ENCODE measurements at regions not wholly inside any gene's neighbourhood (a gene's known extent, or its start where the extent isn't known, plus 50 kb on each side); places are given as distances from the start of the nearest gene placed in this dataset.

GRCh38 chr17:77281122-77281903 lies 140.5 kb downstream of the SEC14L1 start (continued):
- TF ChIP-seq ZNF776 (tag by site-specific recombination; IDR thresholded peaks at IDR 0.05; ENCODE audit: borderline replicate concordance) (no peak), ZNF175 (tag by site-specific recombination; IDR thresholded peaks at IDR 0.05) (no peak), ZNF623 (tag by site-specific recombination; IDR thresholded peaks at IDR 0.05) (no peak), ZNF777 (tag by site-specific recombination; IDR thresholded peaks at IDR 0.05; ENCODE audit: borderline replicate concordance) (0 out of 2 replicates have a peak, but pooled peaks have one; percentile 53), SETDB1 (IDR thresholded peaks at IDR 0.05; ENCODE audit: insufficient read length, low read length) (no peak), CTCF (tag by site-specific recombination; IDR thresholded peaks at IDR 0.05) (peak; percentile 36; the same call in 1 of the 2 replicates), ZNF311 (tag by site-specific recombination; IDR thresholded peaks at IDR 0.05; ENCODE audit: borderline replicate concordance) (no peak), REST (tag by site-specific recombination; IDR thresholded peaks at IDR 0.05) (no peak), ZNF148 (tag by site-specific recombination; IDR thresholded peaks at IDR 0.05; ENCODE audit: borderline replicate concordance) (no peak), ZIC2 (tag by site-specific recombination; IDR thresholded peaks at IDR 0.05) (peak; percentile 88), ZNF677 (tag by site-specific recombination; IDR thresholded peaks at IDR 0.05) (no peak), ZNF48 (tag by site-specific recombination; IDR thresholded peaks at IDR 0.05) (no peak), RBAK (tag by site-specific recombination; IDR thresholded peaks at IDR 0.05) (no peak), ZNF112 (tag by site-specific recombination; IDR thresholded peaks at IDR 0.05) (no peak), ZNF16 (tag by site-specific recombination; IDR thresholded peaks at IDR 0.05; ENCODE audit: low read depth) (no peak), HIC1 (tag by site-specific recombination; IDR thresholded peaks at IDR 0.05) (peak; percentile 49; the same call in 1 of the 2 replicates), HOXC10 (CRISPR knock-in tag; IDR thresholded peaks at IDR 0.05) (no peak), ZNF701 (tag by site-specific recombination; IDR thresholded peaks at IDR 0.05) (no peak), ZNF654 (tag by site-specific recombination; IDR thresholded peaks at IDR 0.05; ENCODE audit: low read depth) (no peak), ZNF473 (tag by site-specific recombination; IDR thresholded peaks at IDR 0.05) (no peak), GFI1B (tag by site-specific recombination; IDR thresholded peaks at IDR 0.05) (no peak), ZNF830 (tag by site-specific recombination; IDR thresholded peaks at IDR 0.05; ENCODE audit: low read depth) (no peak), ZFP41 (tag by site-specific recombination; IDR thresholded peaks at IDR 0.05; ENCODE audit: borderline replicate concordance) (no peak), KLF10 (tag by site-specific recombination; IDR thresholded peaks at IDR 0.05) (no peak; the same call in 1 of the 2 replicates), ZNF621 (tag by site-specific recombination; IDR thresholded peaks at IDR 0.05) (no peak), PBX3 (CRISPR knock-in tag; IDR thresholded peaks at IDR 0.05) (peak; percentile 58)
